SU-DHL-6 (cell line): ENCODE measurements at regions not wholly inside any gene's neighbourhood (a gene's known extent, or its start where the extent isn't known, plus 50 kb on each side); places are given as distances from the start of the nearest gene placed in this dataset.

Source experiments
- EZH2phosphoT487 ChIP-seq: fragments of 200-600 bp; sonication (generic), shearing (Covaris generic); conservative IDR thresholded peaks from 2 replicates; pipeline ENCODE4 v1.6.1; 2018; ENCODE audit warnings: mild to moderate bottlenecking, antibody characterized with exemption, low read length, moderate library complexity, mixed read lengths
- TF ChIP-seq, protein P1 (sequence below): fragments of 200-600 bp; sonication (generic); IDR thresholded peaks from one replicate; pipeline ENCODE4 v1.5.1; 2017; ENCODE audit warnings: antibody characterized with exemption, mild to moderate bottlenecking, low read length, moderate library complexity; ENCODE audit not compliant: insufficient read depth, poor library complexity, severe bottlenecking

DNA sequence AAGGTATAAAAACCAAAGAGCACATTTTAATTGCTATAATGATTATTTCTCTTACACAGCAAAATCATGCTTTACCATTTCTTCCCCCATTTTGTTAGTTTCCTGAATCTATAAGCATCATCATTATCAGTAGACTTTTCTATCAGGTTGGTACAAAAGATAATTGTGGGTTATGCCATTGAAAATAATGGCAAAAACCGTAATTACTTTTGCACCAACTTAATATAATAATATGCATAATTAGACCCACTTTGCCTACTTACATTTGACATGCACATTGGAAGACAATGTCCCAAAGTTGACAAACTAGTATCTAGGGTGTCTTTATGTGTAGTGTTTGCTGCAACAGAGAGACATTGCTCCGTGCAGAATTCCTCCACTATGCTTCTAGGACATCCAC lies 594.2 kb downstream of the LMO4 start:
- TF ChIP-seq, protein P1, sequence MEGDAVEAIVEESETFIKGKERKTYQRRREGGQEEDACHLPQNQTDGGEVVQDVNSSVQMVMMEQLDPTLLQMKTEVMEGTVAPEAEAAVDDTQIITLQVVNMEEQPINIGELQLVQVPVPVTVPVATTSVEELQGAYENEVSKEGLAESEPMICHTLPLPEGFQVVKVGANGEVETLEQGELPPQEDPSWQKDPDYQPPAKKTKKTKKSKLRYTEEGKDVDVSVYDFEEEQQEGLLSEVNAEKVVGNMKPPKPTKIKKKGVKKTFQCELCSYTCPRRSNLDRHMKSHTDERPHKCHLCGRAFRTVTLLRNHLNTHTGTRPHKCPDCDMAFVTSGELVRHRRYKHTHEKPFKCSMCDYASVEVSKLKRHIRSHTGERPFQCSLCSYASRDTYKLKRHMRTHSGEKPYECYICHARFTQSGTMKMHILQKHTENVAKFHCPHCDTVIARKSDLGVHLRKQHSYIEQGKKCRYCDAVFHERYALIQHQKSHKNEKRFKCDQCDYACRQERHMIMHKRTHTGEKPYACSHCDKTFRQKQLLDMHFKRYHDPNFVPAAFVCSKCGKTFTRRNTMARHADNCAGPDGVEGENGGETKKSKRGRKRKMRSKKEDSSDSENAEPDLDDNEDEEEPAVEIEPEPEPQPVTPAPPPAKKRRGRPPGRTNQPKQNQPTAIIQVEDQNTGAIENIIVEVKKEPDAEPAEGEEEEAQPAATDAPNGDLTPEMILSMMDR: no peak
- TF ChIP-seq EZH2phosphoT487: no peak
